SK-N-SH treated with all-trans-retinoic acid at 6 μM for 48 hours (cell line): ENCODE measurements at regions not wholly inside any gene's neighbourhood (a gene's known extent, or its start where the extent isn't known, plus 50 kb on each side); places are given as distances from the start of the nearest gene placed in this dataset.

ENCODE experiments used
- ESRRG ChIP-seq: fragments of 250-450 bp; sonication (Bioruptor Pico); IDR thresholded peaks from 2 replicates; pipeline ENCODE4 v1.6.1; 2021; ENCODE audit warnings: mild to moderate bottlenecking
- OSR1 ChIP-seq: fragments of 250-450 bp; sonication (Bioruptor Pico); IDR thresholded peaks from 2 replicates; pipeline ENCODE4 v1.8.0; 2022; ENCODE audit warnings: moderate library complexity, mild to moderate bottlenecking, inconsistent platforms
- PATZ1 ChIP-seq: fragments of 250-450 bp; sonication (Bioruptor Pico); IDR thresholded peaks from 2 replicates; pipeline ENCODE4 v1.8.0; 2020; ENCODE audit warnings: mild to moderate bottlenecking, moderate library complexity, borderline replicate concordance
- SNAI2 ChIP-seq: fragments of 250-450 bp; sonication (Bioruptor Pico); IDR thresholded peaks from 2 replicates; pipeline ENCODE4 v1.5.0; 2020; ENCODE audit warnings: mild to moderate bottlenecking, moderate library complexity
- TSHZ2 ChIP-seq: fragments of 250-450 bp; sonication (Bioruptor Pico); IDR thresholded peaks from 2 replicates; pipeline ENCODE4 v1.5.0; 2020; ENCODE audit warnings: mild to moderate bottlenecking, moderate library complexity
- ZNF8 ChIP-seq: fragments of 450-650 bp; formaldehyde crosslinking; IDR thresholded peaks from 2 replicates; pipeline ENCODE4 v1.5.0; 2020; ENCODE audit warnings: mild to moderate bottlenecking, moderate library complexity

DNA sequence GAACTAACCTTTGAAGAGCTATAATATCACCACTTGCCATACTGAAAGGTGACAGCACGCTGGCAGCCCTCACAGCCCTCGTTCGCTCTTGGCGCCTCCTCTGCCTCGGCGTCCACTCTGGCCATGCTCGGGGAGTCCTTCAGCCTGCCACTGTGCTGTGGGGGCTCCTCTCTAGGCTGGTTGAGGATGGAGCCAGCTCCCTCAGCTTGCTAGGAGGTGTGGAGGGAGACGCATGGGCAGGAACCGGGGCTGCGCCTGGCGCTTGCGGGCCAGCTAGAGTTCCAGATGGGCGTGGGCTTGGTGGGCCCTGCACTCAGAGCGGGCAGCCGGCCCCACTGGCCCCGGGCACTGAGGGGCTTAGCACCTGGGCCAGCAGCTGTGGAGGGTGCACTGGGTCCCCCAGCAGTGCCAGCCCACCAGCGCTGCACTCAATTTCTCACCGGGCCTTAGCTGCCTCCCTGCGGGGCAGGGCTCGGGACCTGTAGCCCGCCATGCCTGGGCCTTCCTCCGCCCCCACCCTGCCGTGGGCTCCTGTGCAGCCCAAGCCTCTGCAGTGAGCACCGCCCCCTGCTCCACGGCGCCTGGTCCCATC lies 329.7 kb downstream of the LMBRD1 start:
- TF ChIP-seq PATZ1 (CRISPR knock-in tag), result no peak
- no peak for TF ChIP-seq TSHZ2 (CRISPR knock-in tag)
- TF ChIP-seq OSR1, result no peak
- TF ChIP-seq ZNF8 (CRISPR knock-in tag), result no peak
- no peak for TF ChIP-seq ESRRG (CRISPR knock-in tag)
- TF ChIP-seq SNAI2 (CRISPR knock-in tag), result no peak
